SK-N-SH (cell line): ENCODE measurements at regions not wholly inside any gene's neighbourhood (a gene's known extent, or its start where the extent isn't known, plus 50 kb on each side); places are given as distances from the start of the nearest gene placed in this dataset.

Experiments
- CTCF ChIA-PET: fragments of 300-600, 350-600 bp; formaldehyde crosslinking; extraction: SDS; loops from one replicate; lab custom pipeline; 2021; lab: Yijun Ruan, JAX
- POLR2A ChIA-PET: fragments of 350-600 bp; sonication (Branson Sonifier 250); formaldehyde crosslinking; extraction: SDS; loops from one replicate; lab custom pipeline; 2020; ENCODE audit warnings: antibody characterized with exemption, inconsistent platforms; lab: Yijun Ruan, JAX
- DNase-seq: peaks from one replicate; pipeline ENCODE4 v3.0.0; 2012
- H2AFZ ChIP-seq: fragments of 200-600 bp; sonication (generic); 2 replicates; pipeline ENCODE4 v1.8.1; 2016; ENCODE audit warnings: antibody characterized with exemption, mild to moderate bottlenecking, low read depth
- H3F3A ChIP-seq: fragments of 200-600 bp; sonication (generic); replicated peaks from 2 replicates; pipeline ENCODE3; 2016; ENCODE audit warnings: antibody characterized with exemption, mild to moderate bottlenecking; ENCODE audit not compliant: insufficient read depth
- H3K27ac ChIP-seq, 2 experiments: fragments of 200-500 bp in 1 of 2; fragments of 200-600 bp in 1 of 2; sonication (Bioruptor generic) in 1 of 2; sonication (generic), shearing (Covaris generic) in 1 of 2; 2 replicates each; pipeline versions ENCODE4 v1.5.1 to v1.6.1; 2014 to 2016; ENCODE audit warnings: low read depth in 2 of 2, inconsistent platforms in 1 of 2, low read length in 1 of 2, mild to moderate bottlenecking in 1 of 2, mixed read lengths in 1 of 2
- H3K27me3 ChIP-seq: fragments of 200-600 bp; sonication (generic), shearing (Covaris generic); 2 replicates; pipeline ENCODE4 v1.6.1; 2016; ENCODE audit warnings: mixed run types; ENCODE audit not compliant: insufficient read depth
- H3K36me3 ChIP-seq, 2 experiments: fragments of 200-500 bp in 1 of 2; fragments of 200-600 bp in 1 of 2; sonication (Bioruptor generic) in 1 of 2; sonication (generic) in 1 of 2; replicated peaks in 1 of 2; 2 replicates each; pipeline versions ENCODE3 to v1.5.1; 2014 to 2016; ENCODE audit warnings: low read length in 1 of 2, mild to moderate bottlenecking in 1 of 2; ENCODE audit not compliant: insufficient read depth in 2 of 2, control insufficient read depth in 1 of 2
- H3K4me1 ChIP-seq, 2 experiments: fragments of 200-500 bp in 1 of 2; fragments of 200-600 bp in 1 of 2; sonication (Bioruptor generic) in 1 of 2; sonication (generic), shearing (Covaris generic) in 1 of 2; 2 replicates each; pipeline versions ENCODE4 v1.5.1 to v1.6.1; 2014 to 2016; ENCODE audit warnings: low read depth in 1 of 2, low read length in 1 of 2, mixed run types in 1 of 2; ENCODE audit not compliant: insufficient read depth in 2 of 2, control insufficient read depth in 1 of 2
- H3K4me2 ChIP-seq: fragments of 200-600 bp; sonication (generic), shearing (Covaris generic); 2 replicates; pipeline ENCODE4 v1.6.1; 2017; ENCODE audit warnings: mixed run types
- H3K4me3 ChIP-seq, 2 experiments: fragments of 200-500 bp in 1 of 2; fragments of 200-600 bp in 1 of 2; sonication (Bioruptor generic) in 1 of 2; sonication (generic), shearing (Covaris generic) in 1 of 2; 2 replicates each; pipeline versions ENCODE4 v1.5.1 to v1.8.1; 2014 to 2016; ENCODE audit warnings: low read depth in 2 of 2, inconsistent platforms in 1 of 2, low read length in 1 of 2, mild to moderate bottlenecking in 1 of 2, mixed read lengths in 1 of 2, moderate library complexity in 1 of 2
- H3K79me2 ChIP-seq: fragments of 200-600 bp; sonication (generic); 2 replicates; pipeline ENCODE4 v1.8.1; 2017; ENCODE audit warnings: mild to moderate bottlenecking; ENCODE audit not compliant: insufficient read depth
- H3K9ac ChIP-seq: fragments of 200-600 bp; sonication (generic); 2 replicates; pipeline ENCODE4 v1.6.1; 2017; ENCODE audit warnings: mixed run types
- H3K9me2 ChIP-seq: fragments of 200-600 bp; sonication (generic); 2 replicates; pipeline ENCODE4 v1.6.1; 2017; ENCODE audit warnings: mixed run types
- H3K9me3 ChIP-seq: fragments of 200-600 bp; sonication (generic); 2 replicates; pipeline ENCODE4 v1.6.1; 2017; ENCODE audit warnings: mixed run types, mild to moderate bottlenecking, moderate library complexity
- H4K20me1 ChIP-seq: fragments of 200-600 bp; sonication (generic); 2 replicates; pipeline ENCODE4 v1.6.1; 2017; ENCODE audit warnings: mild to moderate bottlenecking, mixed run types; ENCODE audit not compliant: insufficient read depth
- FOXM1 ChIP-seq: IDR thresholded peaks from 2 replicates; pipeline ENCODE4 v1.4.0; 2012; ENCODE audit warnings: low read depth, mild to moderate bottlenecking
- GATA2 ChIP-seq: sonication (generic); formaldehyde crosslinking; IDR thresholded peaks from 2 replicates; pipeline ENCODE4 v1.5.0; 2020; ENCODE audit warnings: mild to moderate bottlenecking, missing genetic modification reagents
- MEF2A ChIP-seq: IDR thresholded peaks from 2 replicates; pipeline ENCODE4 v1.4.0; 2012; ENCODE audit warnings: low read depth, borderline replicate concordance
- PBX3 ChIP-seq: IDR thresholded peaks from 2 replicates; pipeline ENCODE4; 2012
- POLR2AphosphoS5 ChIP-seq: IDR thresholded peaks from 2 replicates; pipeline ENCODE4 v1.6.1; 2012; ENCODE audit warnings: low read depth, low read length
- RAD21 ChIP-seq: IDR thresholded peaks from 2 replicates; pipeline ENCODE4 v1.6.1; 2012; ENCODE audit warnings: mild to moderate bottlenecking, low read length
- REST ChIP-seq: IDR thresholded peaks from 2 replicates; pipeline ENCODE4 v1.6.1; 2012; ENCODE audit warnings: mild to moderate bottlenecking, low read depth, low read length, moderate library complexity
- RFX5 ChIP-seq: IDR thresholded peaks from 2 replicates; pipeline ENCODE4 v1.6.1; 2012; ENCODE audit warnings: mild to moderate bottlenecking, improper control_type of control experiment, low read length
- TEAD4 ChIP-seq: IDR thresholded peaks from 2 replicates; pipeline ENCODE4 v1.4.0; 2012; ENCODE audit warnings: mild to moderate bottlenecking, borderline replicate concordance; ENCODE audit not compliant: insufficient read depth
- USF1 ChIP-seq: IDR thresholded peaks from 2 replicates; pipeline ENCODE4 v1.4.0; 2012; ENCODE audit warnings: low read depth, borderline replicate concordance
- ZBTB33 ChIP-seq: IDR thresholded peaks from 2 replicates; pipeline ENCODE4 v1.4.0; 2012; ENCODE audit warnings: low read depth, borderline replicate concordance
- WGBS: methylation state at CpG from one replicate; pipeline ENCODE4 v1.1.6; 2017; ENCODE audit warnings: low lambda C conversion rate; 5-methylcytosine and 5-hydroxymethylcytosine counted together

GRCh38 chr18:75504469-75504868 is 77.0 kb upstream of the SMIM21 start:
- WGBS = 41% methylated on average over 7 of the region's 7 CpGs
- Histone ChIP-seq H3K9me3 (no peaks in the 10 kb centered on the region), H3K4me2 (no peak overlapping the region), H3K9ac (no peak overlapping the region), H3F3A (no peaks in the 10 kb centered on the region), H3K4me3 (no peak overlapping the region), H4K20me1 (no peaks in the 10 kb centered on the region), H3K36me3 (no peaks in the 10 kb centered on the region), H3K27me3 (no peaks in the 10 kb centered on the region), H3K9me2 (no peaks in the 10 kb centered on the region), H3K79me2 (no peaks in the 10 kb centered on the region), H3K27ac (no peak overlapping the region), H3K4me1 (peaks cover 0 to 1% of the 10 kb centered on the region in 2 experiments; a peak in 1 of 4 replicates), H2AFZ (no peak overlapping the region)
- TF ChIP-seq REST = no peak
- no peak for TF ChIP-seq POLR2AphosphoS5
- TF ChIP-seq TEAD4 = no peak
- no peak for TF ChIP-seq FOXM1
- no peak for TF ChIP-seq USF1
- TF ChIP-seq MEF2A = no peak
- no peak for TF ChIP-seq GATA2 (CRISPR knock-in tag)
- no peak for TF ChIP-seq ZBTB33
- TF ChIP-seq PBX3 = no peak
- no peak for TF ChIP-seq RFX5
- TF ChIP-seq RAD21 = no peak
- CTCF ChIA-PET = no interaction called here
- DNase-seq = no peak
- POLR2A ChIA-PET = no interaction called here
